Pancreas (tissue), 10 donors: ENCODE measurements at regions not wholly inside any gene's neighbourhood (a gene's known extent, or its start where the extent isn't known, plus 50 kb on each side); places are given as distances from the start of the nearest gene placed in this dataset.

Experiments
- ATAC-seq, 4 donors: fragments of 200-7000 bp; cut with Tn5 transposase; one replicate each; pipeline versions ENCODE4 v1.8.0 to v1.9.1; 2020; ENCODE audit warnings: mild to moderate bottlenecking in 4 of 4, moderate library complexity in 4 of 4
- DNase-seq, 6 donors: peaks; one replicate each; pipeline ENCODE4 v3.0.0-alpha.2; 2020
- FAIRE-seq: peaks from 2 replicates; lab custom pipeline; 2012; peaks lifted over from hg19 to GRCh38; lab: Jason Lieb, UNC
- H3K27ac ChIP-seq, 4 donors: fragments of 200-600 bp; sonication (generic); 1 replicate in 3 of 4; 2 replicates in 1 of 4; pipeline versions ENCODE4 v1.5.0 to v1.8.0; 2020
- H3K27me3 ChIP-seq, 4 donors: fragments of 200-600 bp; one replicate each; pipeline ENCODE4 v1.8.0; 2021
- H3K36me3 ChIP-seq, 3 donors: fragments of 200-600 bp; sonication (generic) in 1 of 3; one replicate each; pipeline versions ENCODE4 v1.5.0 to v1.8.0; 2020 to 2021
- H3K4me1 ChIP-seq, 3 donors: fragments of 200-600 bp; one replicate each; pipeline ENCODE4 v1.8.0; 2021
- H3K4me3 ChIP-seq, 4 donors: fragments of 200-600 bp; sonication (generic) in 2 of 4; one replicate each; pipeline versions ENCODE4 v1.5.0 to v1.8.0; 2020 to 2021
- H3K9me3 ChIP-seq, 4 donors: fragments of 200-600 bp; one replicate each; pipeline ENCODE4 v1.8.0; 2021
- WGBS, 2 donors: extraction: QIAGEN DNeasy Blood & Tissue Kit; methylation state at CpG; one replicate each; pipeline ENCODE4 v1.1.7; 2013; 5-methylcytosine and 5-hydroxymethylcytosine counted together
- intact Hi-C, 3 donors: fragments of 100-400 bp; cut with DNase I; formaldehyde crosslinking; loops; one replicate each; pipeline versions ENCODE4 v1.11.1 to v1.14.2; 2022
- TF ChIP-seq, protein P1 (sequence below), 4 donors: fragments of 200-600 bp; sonication (generic) in 3 of 4; IDR thresholded peaks; one replicate each; pipeline versions ENCODE4 v1.5.0 to v1.8.0; 2021; ENCODE audit warnings: antibody characterized with exemption in 4 of 4
- donor health status: healthy with polysubstance abuse.
- donor health status: DM: no; HTN: no; CAD: no; lungs with moderate emphysema.
- donor health status: DM: no; HTN: no; CAD: no.
- donor health status: control.
- donor health status: control.
- donor health status: Bipolar disorder and iron deficiency.
- donor health status: DM: yes; HTN: yes; CAD: no.
- donor health status: DM: no; HTN: no; CAD: no.
- donor health status: DM: no; HTN: no; CAD: no.
- donor health status: DM: yes; HTN: yes; CAD: no.

DNA sequence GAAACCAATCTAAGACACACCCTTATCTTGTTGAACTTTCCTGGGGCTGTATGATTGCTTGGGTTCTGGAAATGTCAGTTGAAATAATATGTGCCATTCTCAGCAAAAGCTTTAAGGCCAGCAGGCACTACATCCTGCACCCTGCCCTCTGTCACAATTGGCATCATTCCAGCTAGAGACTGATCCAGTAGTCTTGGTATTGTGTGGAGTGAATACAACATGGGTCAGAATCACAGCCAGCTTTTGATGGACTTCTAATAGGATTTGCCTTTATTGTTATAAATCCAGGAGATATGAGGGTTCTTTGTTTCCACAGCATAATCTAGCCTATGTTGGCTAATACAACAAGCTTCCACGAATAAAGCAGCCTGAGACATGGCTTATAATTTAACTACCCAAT is 617.0 kb upstream of the CDH2 start:
- no peaks in the 10 kb centered on the region for H3K27me3 ChIP-seq
- intact Hi-C loops, result no loop called here
- FAIRE-seq, result no peak
- TF ChIP-seq, protein P1, sequence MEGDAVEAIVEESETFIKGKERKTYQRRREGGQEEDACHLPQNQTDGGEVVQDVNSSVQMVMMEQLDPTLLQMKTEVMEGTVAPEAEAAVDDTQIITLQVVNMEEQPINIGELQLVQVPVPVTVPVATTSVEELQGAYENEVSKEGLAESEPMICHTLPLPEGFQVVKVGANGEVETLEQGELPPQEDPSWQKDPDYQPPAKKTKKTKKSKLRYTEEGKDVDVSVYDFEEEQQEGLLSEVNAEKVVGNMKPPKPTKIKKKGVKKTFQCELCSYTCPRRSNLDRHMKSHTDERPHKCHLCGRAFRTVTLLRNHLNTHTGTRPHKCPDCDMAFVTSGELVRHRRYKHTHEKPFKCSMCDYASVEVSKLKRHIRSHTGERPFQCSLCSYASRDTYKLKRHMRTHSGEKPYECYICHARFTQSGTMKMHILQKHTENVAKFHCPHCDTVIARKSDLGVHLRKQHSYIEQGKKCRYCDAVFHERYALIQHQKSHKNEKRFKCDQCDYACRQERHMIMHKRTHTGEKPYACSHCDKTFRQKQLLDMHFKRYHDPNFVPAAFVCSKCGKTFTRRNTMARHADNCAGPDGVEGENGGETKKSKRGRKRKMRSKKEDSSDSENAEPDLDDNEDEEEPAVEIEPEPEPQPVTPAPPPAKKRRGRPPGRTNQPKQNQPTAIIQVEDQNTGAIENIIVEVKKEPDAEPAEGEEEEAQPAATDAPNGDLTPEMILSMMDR (IDR thresholded peaks at IDR 0.05), result no peak
- H3K9me3 ChIP-seq, result no peaks in the 10 kb centered on the region
- DNase-seq, result no peak
- WGBS, 2 donors, result 10 to 16% methylated on average over 1 of the region's 1 CpG
- no peak overlapping the region for H3K4me3 ChIP-seq
- no peaks in the 10 kb centered on the region for H3K36me3 ChIP-seq
- no peak for ATAC-seq
- no peaks in the 10 kb centered on the region for H3K4me1 ChIP-seq
- no peak overlapping the region for H3K27ac ChIP-seq

- ATAC-seq (peak; percentile 18 to 52 (median 42)), DNase-seq (no peak)
Observed at GRCh38 chr18:28792404-28793086, 615.6 kb upstream of the CDH2 start.

GRCh38 chr18:28791101-28791500 is 614.2 kb upstream of the CDH2 start:
- Histone ChIP-seq H3K4me1 (no peaks in the 10 kb centered on the region), H3K9me3 (no peaks in the 10 kb centered on the region), H3K27me3 (no peaks in the 10 kb centered on the region), H3K36me3 (no peaks in the 10 kb centered on the region), H3K27ac (no peak overlapping the region), H3K4me3 (no peak overlapping the region)
- no peak for FAIRE-seq
- TF ChIP-seq, protein P1 (IDR thresholded peaks at IDR 0.05), result no peak
- no peak for DNase-seq
- no peak for ATAC-seq
- intact Hi-C loops, result no loop called here
- 43 to 54% methylated on average over 2 of the region's 2 CpGs for WGBS, 2 donors

More at GRCh38 chr18:28792404-28793086, 615.6 kb upstream of the CDH2 start:
- Histone ChIP-seq H3K9me3 (no peaks in the 10 kb centered on the region), H3K4me1 (no peaks in the 10 kb centered on the region), H3K4me3 (no peak overlapping the region), H3K27me3 (no peaks in the 10 kb centered on the region), H3K36me3 (no peaks in the 10 kb centered on the region), H3K27ac (peak overlapping the region in 2 of 4 donors; percentile 42 to 61)
- WGBS, 2 donors, result 11 to 19% methylated on average over 4 of the region's 4 CpGs
- no peak for FAIRE-seq
- TF ChIP-seq, protein P1 (IDR thresholded peaks at IDR 0.05), result no peak
- intact Hi-C loops, result no loop called here

DNA sequence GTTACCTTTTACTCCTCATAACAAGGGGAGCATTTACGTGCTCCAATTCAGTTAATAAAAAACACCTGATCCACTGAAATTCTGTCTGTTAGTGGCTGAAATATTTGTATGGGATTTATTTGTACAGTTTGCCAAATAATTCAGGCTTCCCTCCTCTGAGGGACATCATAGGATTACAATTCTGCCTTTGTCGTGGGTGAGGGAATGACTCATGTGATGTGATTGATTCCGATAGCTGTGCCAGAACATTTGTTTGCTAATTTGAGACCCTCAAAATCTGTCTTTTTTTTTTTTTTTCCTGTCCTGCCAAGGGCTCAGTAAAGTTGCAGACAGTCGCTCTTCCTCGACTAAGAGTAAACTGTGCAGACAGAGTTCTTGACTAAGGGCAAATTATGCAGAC is 612.6 kb upstream of the CDH2 start:
- H3K27ac ChIP-seq, result no peak overlapping the region
- no peaks in the 10 kb centered on the region for H3K36me3 ChIP-seq
- H3K9me3 ChIP-seq, result no peaks in the 10 kb centered on the region
- FAIRE-seq, result no peak
- WGBS, 2 donors, result 9 to 15% methylated on average over 5 of the region's 5 CpGs
- no peak for DNase-seq
- H3K4me1 ChIP-seq, result no peaks in the 10 kb centered on the region
- ATAC-seq, result peak in 3 of 4 donors; percentile 60 to 77 (median 75)
- TF ChIP-seq, protein P1 (IDR thresholded peaks at IDR 0.05), result no peak
- H3K27me3 ChIP-seq, result no peaks in the 10 kb centered on the region
- intact Hi-C loops, result no loop called here
- no peak overlapping the region for H3K4me3 ChIP-seq

DNA sequence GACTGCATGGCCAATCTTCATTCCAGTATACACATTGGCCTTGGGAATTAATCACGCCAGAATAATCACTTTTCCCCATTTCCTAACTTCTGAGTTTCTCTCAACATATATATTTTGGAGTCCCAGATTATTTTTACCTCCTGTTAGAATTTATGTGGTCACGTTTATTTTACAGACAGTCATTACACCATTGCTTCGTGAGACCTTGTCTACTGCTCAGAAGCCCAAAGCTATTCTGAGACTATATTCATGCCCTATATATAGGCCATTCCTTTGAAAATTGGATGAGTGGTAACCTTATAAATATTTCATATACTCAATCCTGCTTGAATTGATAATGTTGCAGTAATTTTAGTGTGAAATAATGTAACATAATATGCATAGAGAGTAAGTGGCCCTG is 610.0 kb upstream of the CDH2 start:
- DNase-seq (no peak), ATAC-seq (no peak), FAIRE-seq (no peak)
- intact Hi-C loops, result no loop called here
- H3K4me3 ChIP-seq, result no peak overlapping the region
- H3K27me3 ChIP-seq, result no peaks in the 10 kb centered on the region
- 29 to 37% methylated on average over 3 of the region's 3 CpGs for WGBS, 2 donors
- H3K36me3 ChIP-seq, result no peaks in the 10 kb centered on the region
- H3K27ac ChIP-seq, result no peak overlapping the region
- TF ChIP-seq, protein P1 (IDR thresholded peaks at IDR 0.05), result no peak
- H3K4me1 ChIP-seq, result no peaks in the 10 kb centered on the region
- H3K9me3 ChIP-seq, result no peaks in the 10 kb centered on the region
